ENCODE measurements at regions not wholly inside any gene's neighbourhood (a gene's known extent, or its start where the extent isn't known, plus 50 kb on each side); places are given as distances from the start of the nearest gene placed in this dataset.

DNA sequence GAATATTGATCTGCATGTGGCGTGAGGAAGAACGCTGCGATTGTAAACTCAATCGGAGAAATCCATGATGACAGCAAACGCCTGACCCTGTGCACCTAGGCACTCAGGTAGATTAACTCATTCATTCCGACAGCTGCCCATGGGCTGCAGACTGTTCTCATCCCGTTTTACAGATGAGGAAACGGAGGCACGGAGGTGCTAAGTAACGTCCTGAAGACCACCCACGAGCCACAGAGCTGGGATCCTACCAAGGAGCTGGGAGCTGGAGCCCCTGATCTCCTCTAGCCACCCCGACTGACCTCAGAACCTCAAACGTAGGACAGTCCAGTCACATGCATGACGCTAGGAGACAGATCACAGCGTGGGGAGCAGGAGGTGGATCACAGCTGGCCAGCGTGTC lies 1092.7 kb downstream of the BRD1 start:
- DNase-seq = no peak
- Mint-ChIP-seq H3K4me3 (no peak overlapping the region), H3K9me3 (no peaks in the 10 kb centered on the region), H3K36me3 (ENCODE audit: low read depth) (no peaks in the 10 kb centered on the region), H3K27me3 (ENCODE audit: low read depth) (peaks cover 5% of the 10 kb centered on the region), H3K4me1 (ENCODE audit: low read depth) (no peaks in the 10 kb centered on the region), H3K27ac (no peak overlapping the region)
- CTCF ChIA-PET = no interaction called here
- intact Hi-C loops (cut with micrococcal nuclease) = no loop called here

DNA sequence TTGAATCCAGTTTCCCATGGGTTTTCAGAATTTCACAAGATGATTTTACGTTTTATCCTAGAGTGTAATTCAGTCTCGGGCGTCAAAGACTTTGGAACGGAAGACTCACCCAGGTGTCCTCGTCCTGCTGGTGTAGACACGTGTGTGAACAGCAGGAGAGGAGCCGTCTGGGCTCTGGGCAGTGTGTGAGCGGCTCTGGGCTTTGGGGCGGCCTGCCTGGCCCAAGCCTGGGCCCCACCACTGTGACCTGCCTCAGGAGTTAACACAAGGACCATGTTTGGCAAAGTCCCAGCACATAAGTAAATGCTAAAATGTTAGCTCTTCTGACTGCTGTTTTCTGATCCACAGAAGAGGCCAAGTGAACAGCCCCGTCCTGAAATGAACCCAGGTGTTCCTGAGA lies 1093.3 kb downstream of the BRD1 start:
- Mint-ChIP-seq H3K36me3 (ENCODE audit: low read depth) (no peaks in the 10 kb centered on the region), H3K4me1 (ENCODE audit: low read depth) (no peaks in the 10 kb centered on the region), H3K27me3 (ENCODE audit: low read depth) (peaks cover 5% of the 10 kb centered on the region), H3K9me3 (no peaks in the 10 kb centered on the region), H3K27ac (no peak overlapping the region), H3K4me3 (no peak overlapping the region)
- no peak for DNase-seq
- CTCF ChIA-PET = no interaction called here
- intact Hi-C loops (cut with micrococcal nuclease) = no loop called here

DNA sequence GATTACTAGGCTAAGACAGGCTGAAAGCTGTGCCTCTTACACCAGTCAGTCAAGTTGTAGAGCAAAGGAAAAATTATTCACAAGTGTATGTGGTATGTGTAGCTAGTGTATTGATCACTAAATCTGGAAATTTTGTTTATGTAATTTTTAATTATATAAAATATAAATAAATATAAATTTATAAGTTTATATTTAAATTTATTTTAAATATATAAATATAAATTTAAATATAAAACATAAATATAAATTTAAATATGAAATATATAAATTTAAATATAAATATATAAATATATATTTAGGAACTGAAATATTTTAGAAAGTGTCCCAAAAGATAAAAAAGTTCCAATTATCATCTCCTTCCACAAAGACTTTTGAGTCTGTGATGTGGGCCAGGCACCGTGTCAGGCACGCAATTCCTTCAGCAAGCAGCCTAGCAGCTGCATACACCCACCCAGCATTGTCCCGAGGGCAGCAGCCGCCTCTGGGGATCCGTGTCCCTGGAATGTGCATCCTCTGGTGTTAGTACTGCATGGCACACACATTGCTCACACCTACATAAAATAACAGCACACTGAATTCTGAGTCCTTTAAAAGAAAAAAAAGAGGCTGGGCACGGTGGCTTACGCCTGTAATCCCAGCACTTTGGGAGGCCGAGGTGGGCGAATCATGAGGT lies 1098.0 kb downstream of the BRD1 start:
- Mint-ChIP-seq H3K27me3 (ENCODE audit: low read depth) (peaks cover 5% of the 10 kb centered on the region), H3K4me3 (no peak overlapping the region)
- no peak for DNase-seq

DNA sequence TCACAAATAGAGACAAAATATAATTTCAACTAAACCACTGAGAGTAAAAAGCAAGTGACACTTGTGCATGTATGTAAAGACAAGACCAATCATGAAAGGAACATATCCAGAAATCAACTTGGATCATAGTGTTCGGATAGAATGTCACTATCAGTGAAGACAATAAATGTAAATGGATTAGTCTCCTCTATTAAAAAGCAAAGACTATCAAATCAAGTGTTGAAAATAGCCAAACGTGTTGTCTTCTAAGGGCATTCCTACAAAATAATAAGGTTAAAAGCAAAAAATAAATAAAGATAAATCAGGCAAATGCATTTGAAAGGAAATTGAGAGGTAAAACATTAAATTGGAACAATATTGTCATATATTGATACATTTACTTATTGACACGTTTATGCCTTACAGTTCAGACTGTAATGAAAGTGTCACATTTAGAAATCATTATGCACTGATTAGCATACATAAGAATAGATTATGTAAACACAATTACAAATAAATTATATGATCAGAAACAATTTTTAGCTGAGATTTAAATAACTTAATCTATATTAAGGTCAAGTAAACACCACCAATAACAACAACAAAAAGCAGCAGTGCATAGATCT lies 1100.1 kb downstream of the BRD1 start:
- CTCF ChIA-PET = no interaction called here

More for the DNA sequence above, 1098.0 kb downstream of the BRD1 start:
- no peak overlapping the region for H3K27ac Mint-ChIP-seq
- H3K4me1 Mint-ChIP-seq (ENCODE audit: low read depth) = no peaks in the 10 kb centered on the region
- H3K9me3 Mint-ChIP-seq = peaks cover 6% of the 10 kb centered on the region
- peaks cover 1% of the 10 kb centered on the region for H3K36me3 Mint-ChIP-seq (ENCODE audit: low read depth)
- intact Hi-C loops (cut with micrococcal nuclease) = no loop called here
- CTCF ChIA-PET = no interaction called here

DNA sequence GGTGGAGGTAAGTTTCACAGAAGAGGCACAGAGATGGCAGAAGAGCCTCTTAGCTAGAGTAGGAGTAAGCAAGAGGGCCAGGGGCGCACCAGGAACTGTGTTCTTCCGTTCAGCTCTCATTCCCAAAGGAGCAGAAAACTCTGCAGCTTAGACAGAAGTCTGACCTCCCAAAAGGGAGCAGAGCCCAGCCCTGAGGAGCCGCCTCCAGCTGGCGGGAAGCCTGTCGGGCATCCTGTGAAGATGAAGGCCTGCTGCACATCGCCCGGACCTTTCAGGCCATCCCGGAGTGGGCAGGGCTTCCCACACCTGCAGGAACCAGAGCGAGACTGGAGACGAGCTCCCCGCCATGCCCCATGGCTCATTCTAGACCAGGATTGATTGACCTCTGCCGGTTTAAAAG lies 1102.8 kb downstream of the BRD1 start:
- Mint-ChIP-seq H3K27ac (no peak overlapping the region), H3K9me3 (peaks cover 6% of the 10 kb centered on the region), H3K27me3 (ENCODE audit: low read depth) (no peaks in the 10 kb centered on the region), H3K4me1 (ENCODE audit: low read depth) (no peaks in the 10 kb centered on the region), H3K36me3 (ENCODE audit: low read depth) (peaks cover 1% of the 10 kb centered on the region), H3K4me3 (no peak overlapping the region)
- intact Hi-C loops (cut with micrococcal nuclease) = no loop called here
- CTCF ChIA-PET = no interaction called here
- DNase-seq = no peak

More for the DNA sequence above, 1100.1 kb downstream of the BRD1 start:
- peaks cover 5% of the 10 kb centered on the region for H3K27me3 Mint-ChIP-seq (ENCODE audit: low read depth)
- peaks cover 1% of the 10 kb centered on the region for H3K36me3 Mint-ChIP-seq (ENCODE audit: low read depth)
- H3K27ac Mint-ChIP-seq = no peak overlapping the region
- peaks cover 6% of the 10 kb centered on the region for H3K9me3 Mint-ChIP-seq
- intact Hi-C loops (cut with micrococcal nuclease) = no loop called here
- H3K4me3 Mint-ChIP-seq = no peak overlapping the region
- no peak for DNase-seq
- no peaks in the 10 kb centered on the region for H3K4me1 Mint-ChIP-seq (ENCODE audit: low read depth)

DNA sequence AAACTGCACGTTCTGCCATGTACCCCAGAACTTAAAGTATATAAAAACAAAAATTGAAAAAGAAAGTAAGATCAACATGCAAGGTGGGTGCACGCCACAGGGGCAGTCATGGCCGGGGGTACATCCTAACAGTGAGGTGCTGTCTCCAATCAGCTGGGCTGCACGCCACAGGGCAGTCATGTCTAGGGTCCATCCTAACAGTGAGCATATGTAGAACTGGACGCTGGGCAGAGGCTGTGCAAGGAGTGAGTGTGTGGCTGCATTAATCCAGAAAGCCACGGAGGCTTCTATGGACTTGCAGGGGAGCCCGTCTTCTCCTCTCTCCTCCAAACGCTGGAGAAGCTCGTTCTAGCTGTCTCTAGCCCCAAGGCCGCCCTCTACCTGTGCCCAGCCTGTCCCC lies 1105.0 kb downstream of the BRD1 start:
- peaks cover 1% of the 10 kb centered on the region for H3K36me3 Mint-ChIP-seq (ENCODE audit: low read depth)
- peaks cover 4% of the 10 kb centered on the region for H3K9me3 Mint-ChIP-seq
- CTCF ChIA-PET = no interaction called here
- DNase-seq = no peak
- H3K27ac Mint-ChIP-seq = no peak overlapping the region
- H3K4me1 Mint-ChIP-seq (ENCODE audit: low read depth) = no peaks in the 10 kb centered on the region
- no peak overlapping the region for H3K4me3 Mint-ChIP-seq
- intact Hi-C loops (cut with micrococcal nuclease) = no loop called here
- peaks cover 5% of the 10 kb centered on the region for H3K27me3 Mint-ChIP-seq (ENCODE audit: low read depth)

DNA sequence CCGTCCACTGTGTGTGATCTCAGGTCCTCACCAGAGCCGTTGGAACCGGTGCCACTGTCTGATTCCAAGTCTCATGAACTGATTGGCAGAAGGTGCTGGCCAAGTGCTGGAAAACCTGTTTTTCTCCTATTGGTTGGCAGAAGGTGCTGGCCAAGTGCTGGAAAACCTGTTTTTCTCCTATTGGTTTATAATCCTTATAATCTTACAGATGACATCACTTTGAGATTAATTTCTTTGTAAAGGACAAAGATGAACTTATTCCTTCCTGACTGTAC lies 1106.3 kb downstream of the BRD1 start:
- Mint-ChIP-seq H3K9me3 (no peaks in the 10 kb centered on the region), H3K27ac (no peak overlapping the region), H3K36me3 (ENCODE audit: low read depth) (peaks cover 1% of the 10 kb centered on the region), H3K27me3 (ENCODE audit: low read depth) (peaks cover 8% of the 10 kb centered on the region), H3K4me1 (ENCODE audit: low read depth) (no peaks in the 10 kb centered on the region), H3K4me3 (no peak overlapping the region)
- CTCF ChIA-PET = no interaction called here
- intact Hi-C loops (cut with micrococcal nuclease) = no loop called here
- DNase-seq = no peak

DNA sequence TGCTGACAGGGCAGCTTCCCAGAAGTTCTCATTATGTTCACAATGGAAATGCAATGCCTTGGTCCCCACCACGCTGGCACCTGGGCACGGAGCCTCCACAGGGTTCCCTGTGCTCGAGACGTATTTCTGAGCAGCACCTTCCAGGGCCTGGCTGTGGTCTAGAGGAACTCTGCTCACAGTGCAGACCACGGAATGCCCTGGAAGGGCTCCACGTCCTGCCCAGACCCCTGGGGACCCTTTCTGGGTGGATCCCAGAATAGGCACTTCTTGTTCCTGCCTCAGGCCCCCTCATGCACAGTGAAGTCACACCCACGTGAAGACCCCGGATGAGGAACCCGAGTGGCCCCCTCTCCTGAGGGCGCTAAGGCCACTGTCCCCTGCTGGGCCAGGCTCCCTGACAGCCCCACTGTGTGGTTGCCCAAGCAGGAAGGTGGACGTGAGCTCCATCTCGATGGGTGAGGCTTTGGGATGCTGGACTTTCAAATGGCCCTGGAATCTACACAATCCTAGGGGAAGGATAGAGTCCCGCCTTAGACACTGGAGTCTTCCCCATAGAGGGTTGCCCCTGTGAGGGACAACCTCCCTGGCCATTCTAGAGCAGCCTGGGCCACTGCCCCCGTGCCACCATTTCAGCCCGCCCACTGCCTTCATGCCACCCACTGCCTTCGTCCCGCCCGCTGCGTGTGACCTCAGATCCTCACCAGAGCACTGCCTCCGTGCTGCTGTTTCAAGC lies 1106.8 kb downstream of the BRD1 start:
- H3K36me3 Mint-ChIP-seq (ENCODE audit: low read depth) = peaks cover 1% of the 10 kb centered on the region
- no peak for DNase-seq
- H3K4me3 Mint-ChIP-seq = no peak overlapping the region
- CTCF ChIA-PET = no interaction called here
- peaks cover 12% of the 10 kb centered on the region for H3K27me3 Mint-ChIP-seq (ENCODE audit: low read depth)
- no peak overlapping the region for H3K27ac Mint-ChIP-seq
- no peaks in the 10 kb centered on the region for H3K4me1 Mint-ChIP-seq (ENCODE audit: low read depth)
- intact Hi-C loops (cut with micrococcal nuclease) = no loop called here
- no peaks in the 10 kb centered on the region for H3K9me3 Mint-ChIP-seq

DNA sequence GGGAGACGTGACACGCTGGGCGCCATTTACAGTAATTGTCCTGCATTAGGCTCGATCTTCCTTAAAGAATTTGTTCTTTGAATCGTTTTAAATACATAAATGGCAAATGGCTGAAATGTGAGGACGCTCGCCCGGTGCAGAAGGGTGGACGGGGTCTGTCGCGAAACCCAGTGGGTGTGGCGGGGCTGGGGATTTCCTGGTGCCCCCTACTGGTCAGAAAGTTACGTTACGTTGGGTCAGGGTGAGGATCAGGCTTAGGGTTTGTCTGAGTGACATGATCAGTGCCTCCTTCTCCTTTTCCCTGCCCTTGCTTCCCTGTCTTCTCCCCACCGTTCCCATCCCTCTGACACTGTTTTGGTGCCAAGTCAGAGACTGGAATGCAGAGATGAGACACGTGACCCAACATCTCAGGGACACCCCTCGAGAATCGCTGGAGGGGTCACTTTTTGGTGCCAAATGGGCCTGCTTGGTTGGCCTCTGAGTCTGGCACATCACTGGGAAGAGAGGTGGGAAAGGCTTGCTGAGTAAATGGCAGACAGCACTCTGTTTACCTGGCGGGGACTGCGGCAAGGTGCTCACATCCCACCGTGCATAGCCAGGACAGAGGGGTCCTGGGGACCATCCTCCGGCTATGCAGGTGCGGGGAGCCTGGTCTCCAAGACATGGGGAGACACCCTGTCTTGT lies 1107.6 kb downstream of the BRD1 start:
- Mint-ChIP-seq H3K27ac (no peak overlapping the region), H3K27me3 (ENCODE audit: low read depth) (peaks cover 15% of the 10 kb centered on the region), H3K4me1 (ENCODE audit: low read depth) (no peaks in the 10 kb centered on the region), H3K4me3 (no peak overlapping the region), H3K36me3 (ENCODE audit: low read depth) (no peaks in the 10 kb centered on the region), H3K9me3 (no peaks in the 10 kb centered on the region)
- DNase-seq = no peak
- intact Hi-C loops (cut with micrococcal nuclease) = no loop called here
- CTCF ChIA-PET = no interaction called here

DNA sequence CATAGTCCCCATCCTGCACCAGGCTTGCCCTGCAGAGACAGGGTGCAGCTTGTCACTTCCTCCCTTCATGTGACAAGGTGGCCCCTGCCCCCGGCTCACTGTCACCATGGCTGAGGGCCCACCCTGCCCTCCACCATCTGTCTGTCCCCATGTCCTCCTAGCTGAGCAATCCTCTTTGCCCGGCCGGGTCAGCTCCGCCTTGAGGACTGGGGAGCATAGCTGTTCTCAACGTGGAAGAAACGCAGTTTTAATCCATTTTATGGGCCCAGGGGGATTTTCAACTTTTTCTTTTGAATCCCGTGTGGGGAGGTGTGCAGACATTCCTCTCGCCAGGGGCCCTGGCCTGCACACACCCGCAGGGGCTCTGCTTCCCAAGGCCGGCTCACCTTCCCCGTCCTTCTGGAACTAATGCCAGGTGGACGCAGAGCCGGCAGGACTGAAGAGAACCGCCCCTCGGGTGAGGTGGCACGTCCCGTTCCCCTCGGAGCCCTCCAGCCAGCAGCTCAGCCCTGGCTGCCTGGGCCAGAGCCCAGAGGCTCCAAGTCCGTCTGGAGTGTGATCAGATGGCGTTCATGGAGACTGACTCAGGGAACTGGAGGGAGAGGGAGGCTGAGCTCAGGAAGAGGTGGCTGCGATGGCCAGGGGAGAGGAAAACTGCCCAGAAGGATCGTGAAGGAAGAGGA lies 1108.7 kb downstream of the BRD1 start:
- Mint-ChIP-seq H3K36me3 (ENCODE audit: low read depth) (no peaks in the 10 kb centered on the region), H3K27ac (no peak overlapping the region), H3K4me3 (no peak overlapping the region), H3K9me3 (no peaks in the 10 kb centered on the region), H3K27me3 (ENCODE audit: low read depth) (peaks cover 15% of the 10 kb centered on the region), H3K4me1 (ENCODE audit: low read depth) (no peaks in the 10 kb centered on the region)
- intact Hi-C loops (cut with micrococcal nuclease) = no loop called here
- CTCF ChIA-PET = no interaction called here
- no peak for DNase-seq

DNA sequence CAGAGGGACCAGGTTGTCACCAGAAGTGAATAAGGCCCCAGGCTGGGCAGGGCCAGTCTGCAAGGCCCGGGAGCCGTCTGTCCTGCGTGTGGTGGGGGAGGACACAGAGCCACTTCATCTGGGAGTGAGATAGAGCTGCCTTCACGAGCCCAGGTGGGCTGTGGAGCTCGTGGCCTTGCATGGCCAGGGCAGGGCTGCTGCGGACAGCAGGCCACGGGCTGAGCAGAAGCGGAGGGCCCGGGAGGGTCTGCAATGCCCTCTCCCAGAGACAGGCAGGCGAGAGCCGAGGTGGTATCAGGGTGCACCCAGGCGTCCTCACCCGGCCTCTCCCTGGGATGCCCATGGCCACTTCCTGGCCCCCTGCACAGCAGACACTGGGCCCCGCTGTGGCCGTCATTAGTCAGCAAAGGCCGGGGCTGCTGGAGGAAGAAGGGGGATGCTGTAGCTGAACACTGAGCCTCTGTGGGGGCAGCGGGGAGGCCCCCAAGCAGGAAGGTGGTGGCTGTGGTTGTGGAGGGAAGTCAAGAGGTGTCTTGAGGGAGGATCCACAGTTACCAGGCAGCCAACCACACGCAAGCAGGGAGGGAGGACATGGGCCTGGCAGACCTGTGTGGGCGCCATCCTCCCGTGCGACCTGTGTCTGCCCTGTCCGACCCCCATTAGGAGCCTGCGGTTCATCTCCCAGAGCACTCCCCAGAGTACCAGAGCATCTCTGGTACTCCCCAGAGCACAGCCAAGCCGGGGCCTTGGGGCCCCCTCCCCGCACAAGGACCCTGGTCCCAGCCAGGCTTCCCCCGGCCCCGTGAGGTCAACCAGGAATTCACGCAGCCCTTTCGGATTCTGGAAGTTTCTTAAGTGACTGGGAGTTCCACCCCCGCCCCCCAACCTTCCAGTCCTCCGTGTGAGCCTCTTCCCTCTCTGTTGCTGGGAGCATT lies 1109.5 kb downstream of the BRD1 start:
- Mint-ChIP-seq H3K4me1 (ENCODE audit: low read depth) (no peaks in the 10 kb centered on the region), H3K4me3 (no peak overlapping the region), H3K36me3 (ENCODE audit: low read depth) (no peaks in the 10 kb centered on the region), H3K27me3 (ENCODE audit: low read depth) (peaks cover 15% of the 10 kb centered on the region), H3K9me3 (no peaks in the 10 kb centered on the region), H3K27ac (no peak overlapping the region)
- CTCF ChIA-PET = no interaction called here
- no peak for DNase-seq
- intact Hi-C loops (cut with micrococcal nuclease) = no loop called here

All from activated naive CD4-positive, alpha-beta T cell treated with anti-CD3 and anti-CD28 coated beads for 36 hours (primary cell).